H1 (cell line): ENCODE measurements at regions not wholly inside any gene's neighbourhood (a gene's known extent, or its start where the extent isn't known, plus 50 kb on each side); places are given as distances from the start of the nearest gene placed in this dataset.

Experiments
- EP300 ChIP-seq, 2 experiments: IDR thresholded peaks; 1 replicate in 1 of 2; 2 replicates in 1 of 2; pipeline ENCODE4 v1.6.1; 2011 to 2012; ENCODE audit warnings: low read depth in 2 of 2, low read length in 2 of 2, mild to moderate bottlenecking in 2 of 2, borderline replicate concordance in 1 of 2, inconsistent platforms in 1 of 2, moderate library complexity in 1 of 2
- EZH2 ChIP-seq: fragments of 200-600 bp; sonication (generic); IDR thresholded peaks from 2 replicates; pipeline ENCODE4 v1.7.1; 2012; ENCODE audit warnings: low read depth, mild to moderate bottlenecking, moderate library complexity, low read length, inconsistent platforms; ENCODE audit not compliant: severe bottlenecking
- FOSL1 ChIP-seq: IDR thresholded peaks from 2 replicates; pipeline ENCODE4 v1.6.1; 2011; ENCODE audit warnings: mild to moderate bottlenecking, low read depth, low read length, moderate library complexity; ENCODE audit not compliant: insufficient read depth
- HDAC2 ChIP-seq, 2 experiments: fragments of 300-600 bp in 1 of 2; sonication (generic) in 1 of 2; IDR thresholded peaks; 2 replicates each; pipeline ENCODE4 v1.6.1; 2011 to 2012; ENCODE audit warnings: low read depth in 2 of 2, low read length in 2 of 2, mild to moderate bottlenecking in 2 of 2, moderate library complexity in 2 of 2, borderline replicate concordance in 1 of 2, inconsistent platforms in 1 of 2
- KDM5A ChIP-seq: fragments of 200-600 bp; IDR thresholded peaks from 2 replicates; pipeline ENCODE4 v1.7.1; 2012; ENCODE audit warnings: mild to moderate bottlenecking, low read length, inconsistent platforms, mixed read lengths
- NRF1 ChIP-seq: IDR thresholded peaks from 2 replicates; pipeline ENCODE4 v1.6.1; 2011; ENCODE audit warnings: mild to moderate bottlenecking, low read depth, low read length, improper control_type of control experiment
- POLR2A ChIP-seq, 2 experiments: IDR thresholded peaks; 1 replicate in 1 of 2; 2 replicates in 1 of 2; pipeline ENCODE4 v1.6.1; 2011; ENCODE audit warnings: low read depth in 2 of 2, low read length in 2 of 2, mild to moderate bottlenecking in 2 of 2; ENCODE audit errors: control extremely low read depth in 1 of 2
- POLR2AphosphoS5 ChIP-seq: IDR thresholded peaks from 2 replicates; pipeline ENCODE4 v1.6.1; 2011; ENCODE audit warnings: low read depth, low read length
- RAD21 ChIP-seq, 2 experiments: IDR thresholded peaks in 1 of 2; conservative IDR thresholded peaks in 1 of 2; 2 replicates each; pipeline ENCODE4 v1.6.1; 2011; ENCODE audit warnings: low read depth in 2 of 2, low read length in 2 of 2, improper control_type of control experiment in 1 of 2, inconsistent platforms in 1 of 2, mild to moderate bottlenecking in 1 of 2, moderate library complexity in 1 of 2
- RNF2 ChIP-seq: fragments of 200-900, 300-1000 bp; sonication (generic); IDR thresholded peaks from 2 replicates; pipeline ENCODE4 v1.7.1; 2016; ENCODE audit warnings: borderline replicate concordance, low read depth, mild to moderate bottlenecking, antibody characterized with exemption, low read length; ENCODE audit not compliant: poor library complexity, severe bottlenecking; ENCODE audit errors: missing control alignments
- RXRA ChIP-seq: IDR thresholded peaks from 2 replicates; pipeline ENCODE4 v1.6.1; 2011; ENCODE audit warnings: low read depth, mild to moderate bottlenecking, low read length, moderate library complexity; ENCODE audit not compliant: insufficient read depth
- ZNF274 ChIP-seq: IDR thresholded peaks from 2 replicates; pipeline ENCODE4 v1.7.0; 2012; ENCODE audit warnings: low read length, borderline replicate concordance; ENCODE audit errors: extremely low read depth
- TF ChIP-seq, protein P1 (sequence below), 3 experiments: IDR thresholded peaks; 1 replicate in 2 of 3; 2 replicates in 1 of 3; pipeline versions ENCODE4 v1.5.1 to v1.6.1; 2011; ENCODE audit warnings: low read length in 3 of 3, mild to moderate bottlenecking in 3 of 3, inconsistent platforms in 2 of 3, low read depth in 1 of 3, moderate library complexity in 1 of 3; ENCODE audit not compliant: insufficient read depth in 1 of 3; ENCODE audit errors: control extremely low read depth in 1 of 3
- TF ChIP-seq, protein P2 (sequence below): IDR thresholded peaks from 2 replicates; pipeline ENCODE4 v1.6.1; 2011; ENCODE audit warnings: low read length, improper control_type of control experiment

GRCh38 chr18:1052301-1052700 lies 147.6 kb downstream of the ADCYAP1 start:
- TF ChIP-seq ZNF274, result no peak
- no peak for TF ChIP-seq KDM5A
- no peak for TF ChIP-seq POLR2A (IDR thresholded peaks at IDR 0.05; ENCODE audit: control extremely low read depth in 1 of 2, low read depth in 2 of 2, low read length in 2 of 2)
- TF ChIP-seq RAD21 (IDR thresholded peaks at IDR 0.05 in 1 of 2, conservative IDR thresholded peaks at IDR 0.05 in 1 of 2; ENCODE audit: low read depth in 2 of 2, low read length in 2 of 2), result no peak
- TF ChIP-seq POLR2AphosphoS5, result no peak
- no peak for TF ChIP-seq EZH2
- no peak for TF ChIP-seq EP300 (IDR thresholded peaks at IDR 0.05; ENCODE audit: borderline replicate concordance in 1 of 2, low read depth in 2 of 2, low read length in 2 of 2)
- TF ChIP-seq, protein P1, sequence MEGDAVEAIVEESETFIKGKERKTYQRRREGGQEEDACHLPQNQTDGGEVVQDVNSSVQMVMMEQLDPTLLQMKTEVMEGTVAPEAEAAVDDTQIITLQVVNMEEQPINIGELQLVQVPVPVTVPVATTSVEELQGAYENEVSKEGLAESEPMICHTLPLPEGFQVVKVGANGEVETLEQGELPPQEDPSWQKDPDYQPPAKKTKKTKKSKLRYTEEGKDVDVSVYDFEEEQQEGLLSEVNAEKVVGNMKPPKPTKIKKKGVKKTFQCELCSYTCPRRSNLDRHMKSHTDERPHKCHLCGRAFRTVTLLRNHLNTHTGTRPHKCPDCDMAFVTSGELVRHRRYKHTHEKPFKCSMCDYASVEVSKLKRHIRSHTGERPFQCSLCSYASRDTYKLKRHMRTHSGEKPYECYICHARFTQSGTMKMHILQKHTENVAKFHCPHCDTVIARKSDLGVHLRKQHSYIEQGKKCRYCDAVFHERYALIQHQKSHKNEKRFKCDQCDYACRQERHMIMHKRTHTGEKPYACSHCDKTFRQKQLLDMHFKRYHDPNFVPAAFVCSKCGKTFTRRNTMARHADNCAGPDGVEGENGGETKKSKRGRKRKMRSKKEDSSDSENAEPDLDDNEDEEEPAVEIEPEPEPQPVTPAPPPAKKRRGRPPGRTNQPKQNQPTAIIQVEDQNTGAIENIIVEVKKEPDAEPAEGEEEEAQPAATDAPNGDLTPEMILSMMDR (IDR thresholded peaks at IDR 0.05; ENCODE audit: control extremely low read depth in 1 of 3, insufficient read depth in 1 of 3, low read depth in 1 of 3, low read length in 3 of 3), result no peak
- TF ChIP-seq HDAC2 (IDR thresholded peaks at IDR 0.05; ENCODE audit: borderline replicate concordance in 1 of 2, low read depth in 2 of 2, low read length in 2 of 2), result no peak
- no peak for TF ChIP-seq RXRA
- TF ChIP-seq RNF2, result no peak
- no peak for TF ChIP-seq FOSL1
- TF ChIP-seq NRF1, result no peak
- TF ChIP-seq, protein P2, sequence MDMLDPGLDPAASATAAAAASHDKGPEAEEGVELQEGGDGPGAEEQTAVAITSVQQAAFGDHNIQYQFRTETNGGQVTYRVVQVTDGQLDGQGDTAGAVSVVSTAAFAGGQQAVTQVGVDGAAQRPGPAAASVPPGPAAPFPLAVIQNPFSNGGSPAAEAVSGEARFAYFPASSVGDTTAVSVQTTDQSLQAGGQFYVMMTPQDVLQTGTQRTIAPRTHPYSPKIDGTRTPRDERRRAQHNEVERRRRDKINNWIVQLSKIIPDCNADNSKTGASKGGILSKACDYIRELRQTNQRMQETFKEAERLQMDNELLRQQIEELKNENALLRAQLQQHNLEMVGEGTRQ, result no peak
